Gastrocnemius medialis (tissue), 4 donors: ENCODE measurements at regions not wholly inside any gene's neighbourhood (a gene's known extent, or its start where the extent isn't known, plus 50 kb on each side); places are given as distances from the start of the nearest gene placed in this dataset.

Experiments used
- CTCF ChIP-seq, 5 experiments: fragments of 450-650 bp in 3 of 5; fragments of 200-600 bp in 2 of 5; sonication (generic) in 2 of 5; IDR thresholded peaks in 4 of 5; conservative IDR thresholded peaks in 1 of 5; 1 replicate in 4 of 5; 2 replicates in 1 of 5; pipeline ENCODE4 v1.5.1; 2016 to 2019; ENCODE audit warnings: antibody characterized with exemption in 5 of 5, mild to moderate bottlenecking in 3 of 5, moderate library complexity in 3 of 5
- POLR2A ChIP-seq, 2 donors: fragments of 450-650 bp; IDR thresholded peaks; one replicate each; pipeline ENCODE4 v1.6.1; 2017; ENCODE audit warnings: antibody characterized with exemption in 2 of 2, mild to moderate bottlenecking in 2 of 2, moderate library complexity in 2 of 2

GRCh38 chr19:30873691-30874090 is 475.5 kb downstream of the TSHZ3 start:
- TF ChIP-seq CTCF (IDR thresholded peaks at IDR 0.05 in 4 of 5, conservative IDR thresholded peaks at IDR 0.05 in 1 of 5) (no peak), POLR2A (IDR thresholded peaks at IDR 0.05) (no peak)
